Skeletal muscle cell (primary cell): ENCODE measurements at regions not wholly inside any gene's neighbourhood (a gene's known extent, or its start where the extent isn't known, plus 50 kb on each side); places are given as distances from the start of the nearest gene placed in this dataset.
A peak's percentile ranks its signal among the peaks of the same experiment; 100 is the strongest.

ENCODE experiments used
- DNase-seq: peaks from one replicate; pipeline ENCODE4 v3.0.0-alpha.2; 2010; ENCODE audit warnings: low read depth
- H3K4me3 ChIP-seq: 2 replicates; pipeline ENCODE4 v1.5.1; 2011; ENCODE audit warnings: low read depth, mild to moderate bottlenecking, control low read depth, low read length, moderate library complexity

- no peak for DNase-seq
- no peak overlapping the region for H3K4me3 ChIP-seq
Measured at GRCh38 chr7:68005992-68006391, 1009.4 kb downstream of the TYW1 start.

- H3K4me3 ChIP-seq = no peak overlapping the region
- DNase-seq = no peak
Measured at GRCh38 chr7:68006619-68007018, 1010.0 kb downstream of the TYW1 start.

DNA sequence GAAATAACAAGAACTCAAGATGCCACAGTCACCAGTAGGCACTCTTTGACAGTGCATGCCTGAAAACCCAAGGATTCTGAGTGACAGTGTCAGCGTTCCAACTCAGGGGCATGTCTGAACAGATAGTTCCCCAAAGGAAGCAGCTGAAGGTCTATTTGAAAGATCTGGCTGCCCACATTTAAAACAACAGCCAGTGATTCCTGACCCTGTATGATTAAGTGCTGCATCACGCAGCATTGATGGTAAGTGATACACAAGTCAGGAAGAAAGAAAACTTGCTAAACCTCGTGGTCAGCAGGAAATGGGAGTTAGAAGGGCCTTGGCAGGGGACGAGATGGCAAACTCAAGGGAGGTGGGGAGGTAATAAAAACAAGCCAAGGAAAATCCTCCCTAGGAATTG, 1013.1 kb downstream of the TYW1 start:
- DNase-seq = peak; percentile 5
- H3K4me3 ChIP-seq = no peak overlapping the region

DNA sequence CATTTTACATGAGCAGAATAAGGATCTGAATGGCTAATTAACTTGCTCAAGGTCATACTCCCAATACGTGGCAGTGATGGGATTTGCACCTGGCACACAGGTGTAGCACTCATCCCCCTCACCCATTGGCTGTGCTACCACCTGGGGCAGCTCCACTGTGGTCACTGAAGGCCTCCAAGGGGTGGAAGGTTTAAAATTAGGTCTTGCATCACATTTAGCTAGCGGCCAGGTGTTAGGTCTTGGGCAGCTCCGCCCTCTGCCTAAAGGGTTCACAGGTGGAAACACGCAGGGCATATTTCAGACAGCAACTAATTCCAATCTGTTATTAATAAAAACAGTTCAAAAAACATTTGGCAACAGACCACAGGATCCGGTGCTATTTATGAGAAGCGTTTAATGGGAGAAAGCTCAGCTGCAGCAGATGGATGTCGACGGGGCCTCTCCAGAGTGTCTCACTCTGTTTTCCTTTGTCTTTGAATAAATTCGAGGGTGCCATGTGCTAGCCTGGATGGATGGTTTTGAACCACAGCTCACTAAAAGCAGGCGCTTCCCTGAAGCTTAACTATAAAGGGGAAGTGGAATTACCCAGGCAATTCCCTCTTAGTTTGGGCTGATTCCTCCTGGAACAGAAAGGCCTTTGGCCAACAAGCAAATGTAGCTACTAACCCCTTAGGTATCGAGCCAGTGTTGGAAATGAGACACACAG, 1017.6 kb downstream of the TYW1 start:
- no peak for DNase-seq
- H3K4me3 ChIP-seq = no peak overlapping the region

- no peak overlapping the region for H3K4me3 ChIP-seq
- no peak for DNase-seq
Measured at GRCh38 chr7:68015122-68015977, 1018.7 kb downstream of the TYW1 start.

DNA sequence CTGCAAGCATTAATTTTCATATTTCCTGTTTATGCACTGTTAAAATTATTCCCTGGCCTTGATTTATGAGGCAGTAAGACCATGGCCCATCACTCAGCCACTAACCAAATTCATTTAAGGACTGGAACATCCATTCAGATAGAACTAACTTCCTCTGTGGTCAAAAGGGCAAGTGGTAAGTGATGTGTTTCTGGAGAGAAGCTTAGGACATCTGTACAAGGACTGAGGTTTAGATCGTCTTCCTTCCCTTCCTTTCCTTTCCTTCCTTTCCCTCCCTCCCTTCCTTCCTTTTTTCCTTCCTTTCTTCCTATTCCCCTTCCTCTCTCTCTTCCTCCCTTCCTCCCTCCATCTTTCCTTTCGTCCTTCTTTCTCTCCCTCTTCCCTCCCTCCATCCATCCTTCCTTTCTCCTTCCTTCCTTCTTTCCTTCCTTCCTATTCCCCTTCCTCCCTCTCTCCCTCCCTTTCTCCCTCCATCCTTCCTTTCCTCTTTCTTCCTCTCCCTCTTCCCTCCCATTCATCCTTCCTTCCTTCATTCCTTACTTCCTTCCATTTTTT, 1019.4 kb downstream of the TYW1 start:
- DNase-seq = no peak
- H3K4me3 ChIP-seq = no peak overlapping the region

DNA sequence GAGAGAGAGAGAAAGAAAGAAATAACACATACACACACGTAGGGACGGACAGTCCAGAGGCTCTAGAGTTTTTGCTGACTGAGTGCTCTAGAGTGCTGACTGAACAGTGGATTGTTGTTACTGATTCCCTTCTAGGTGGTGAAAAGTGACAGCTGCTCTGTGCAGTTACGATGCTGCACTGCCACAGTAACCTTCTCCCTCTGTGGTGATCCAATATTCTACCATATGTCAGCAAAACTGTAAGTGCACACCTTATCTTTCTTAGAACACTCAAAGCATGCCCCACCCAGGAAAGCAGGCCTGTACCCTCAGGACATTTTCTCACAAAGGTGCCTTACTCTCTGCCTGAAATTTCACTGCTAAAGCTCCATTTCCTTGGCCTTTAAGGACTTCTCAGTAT, 1023.5 kb downstream of the TYW1 start:
- DNase-seq = no peak

DNA sequence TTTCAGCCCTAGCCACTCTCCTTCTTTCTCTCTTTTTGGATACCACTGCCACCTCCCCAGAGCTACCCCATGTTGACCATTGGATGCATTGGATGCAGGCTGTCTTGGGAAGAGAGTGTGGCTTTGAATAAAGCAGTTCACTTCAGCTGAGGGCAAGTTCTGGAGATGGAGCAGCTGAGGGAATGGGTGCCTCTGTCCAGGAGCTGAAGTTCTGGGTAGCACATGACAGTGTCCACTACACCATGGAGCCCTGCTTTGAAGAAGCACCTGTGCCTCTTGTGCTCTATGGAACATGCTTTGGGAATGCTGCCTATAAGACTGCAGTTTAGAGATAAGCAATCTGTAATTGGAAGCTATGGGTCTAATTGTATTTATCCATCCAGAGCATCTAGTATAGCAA, 1028.7 kb downstream of the TYW1 start:
- no peak overlapping the region for H3K4me3 ChIP-seq
- no peak for DNase-seq

More for the DNA sequence above, 1023.5 kb downstream of the TYW1 start:
- H3K4me3 ChIP-seq = no peak overlapping the region

GRCh38 chr7:68030530-68030929, 1033.9 kb downstream of the TYW1 start:
- DNase-seq = no peak

DNA sequence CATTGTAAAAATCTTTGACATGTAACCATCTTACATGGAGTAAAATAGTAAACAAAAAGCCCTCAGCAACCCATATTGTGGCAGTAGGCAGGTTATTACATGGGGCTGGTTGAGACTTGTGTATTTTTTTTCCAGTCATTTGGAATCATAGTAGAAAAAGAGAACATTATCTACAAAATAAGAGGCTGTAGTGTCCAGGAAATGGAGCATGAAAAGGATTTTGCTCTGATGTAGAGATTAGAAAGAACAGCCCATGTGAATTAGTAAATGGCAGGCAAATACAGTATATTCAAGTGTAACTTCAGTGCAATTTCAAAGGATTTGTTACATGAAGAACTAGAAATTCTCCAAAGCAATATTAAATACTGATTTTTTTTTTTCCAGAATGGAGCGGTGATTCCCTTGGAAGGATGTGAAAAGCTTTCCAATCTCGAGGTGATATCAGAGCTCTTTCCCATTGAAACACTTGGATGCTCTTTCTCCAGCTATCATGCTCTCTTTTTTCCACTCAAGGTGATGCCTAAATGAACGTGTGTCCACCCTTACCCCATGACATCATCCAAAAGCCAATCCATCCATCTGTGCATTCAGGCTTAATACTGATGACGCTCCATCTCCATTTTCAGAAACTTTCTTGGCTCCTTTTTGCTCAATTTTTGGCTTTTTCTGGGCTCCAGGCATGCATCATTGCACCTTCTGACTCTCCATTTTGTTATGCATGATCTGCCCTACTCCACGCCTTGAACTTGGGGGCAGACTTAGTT, 1034.7 kb downstream of the TYW1 start:
- H3K4me3 ChIP-seq = no peak overlapping the region
- no peak for DNase-seq

More at GRCh38 chr7:68030530-68030929, 1033.9 kb downstream of the TYW1 start:
- no peak overlapping the region for H3K4me3 ChIP-seq

DNA sequence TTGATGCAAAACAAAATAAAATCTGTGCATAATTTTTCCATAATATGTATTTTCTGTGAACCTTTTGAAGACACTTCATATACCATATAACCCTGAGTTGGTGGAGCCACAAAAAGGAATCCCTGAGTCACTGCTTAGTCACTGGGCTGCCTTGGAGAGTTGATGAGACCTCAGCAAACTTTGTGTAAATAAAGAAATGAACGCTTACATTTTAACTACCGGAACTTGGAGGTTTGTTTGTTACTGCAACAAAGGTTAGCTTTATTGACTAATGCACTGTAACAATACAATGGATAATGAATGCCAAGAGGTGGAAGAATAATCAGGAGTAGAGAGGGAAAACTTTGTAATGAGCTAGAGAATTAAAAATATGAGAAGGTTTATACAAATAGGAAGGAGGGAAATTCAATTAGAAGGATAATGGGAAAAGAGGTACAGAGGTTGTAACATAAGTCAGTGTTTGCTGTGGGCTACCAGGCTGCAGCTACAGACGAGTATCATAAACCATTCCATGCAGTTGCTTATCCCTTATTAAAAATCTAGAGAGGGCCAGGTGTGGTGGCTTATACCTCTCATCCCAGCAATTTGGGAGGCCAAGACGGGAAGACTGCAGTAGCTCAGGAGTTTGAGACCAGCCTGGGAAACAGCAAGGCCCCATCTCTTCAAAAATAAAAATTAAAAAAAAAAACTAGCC, 1042.1 kb downstream of the TYW1 start:
- DNase-seq = peak; percentile 1

GRCh38 chr7:68041554-68041953, 1044.9 kb downstream of the TYW1 start:
- no peak overlapping the region for H3K4me3 ChIP-seq
- no peak for DNase-seq

More for the DNA sequence above, 1042.1 kb downstream of the TYW1 start:
- H3K4me3 ChIP-seq = no peak overlapping the region

GRCh38 chr7:68043546-68043945, 1046.9 kb downstream of the TYW1 start:
- no peak overlapping the region for H3K4me3 ChIP-seq
- DNase-seq = no peak

DNA sequence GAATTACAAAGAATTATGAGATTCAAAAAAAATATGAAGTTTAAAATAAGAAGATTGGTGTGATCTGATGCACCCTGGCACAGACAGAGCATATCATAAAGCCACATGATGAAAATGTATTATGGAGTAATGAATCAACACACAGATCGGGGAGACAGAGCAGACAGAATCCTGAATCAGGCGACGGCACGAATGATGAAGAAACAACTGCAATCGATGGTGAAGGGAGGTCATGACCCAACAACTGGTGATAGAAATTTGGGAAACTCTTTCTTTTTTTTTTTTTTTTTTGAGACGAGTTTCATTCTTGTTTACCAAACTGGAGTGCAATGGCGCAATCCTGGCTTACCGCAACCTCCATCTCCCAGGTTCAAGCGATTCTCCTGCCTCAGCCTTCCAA, 1054.0 kb downstream of the TYW1 start:
- no peak for DNase-seq
- no peak overlapping the region for H3K4me3 ChIP-seq

GRCh38 chr7:68058014-68058413, 1061.4 kb downstream of the TYW1 start:
- no peak for DNase-seq

DNA sequence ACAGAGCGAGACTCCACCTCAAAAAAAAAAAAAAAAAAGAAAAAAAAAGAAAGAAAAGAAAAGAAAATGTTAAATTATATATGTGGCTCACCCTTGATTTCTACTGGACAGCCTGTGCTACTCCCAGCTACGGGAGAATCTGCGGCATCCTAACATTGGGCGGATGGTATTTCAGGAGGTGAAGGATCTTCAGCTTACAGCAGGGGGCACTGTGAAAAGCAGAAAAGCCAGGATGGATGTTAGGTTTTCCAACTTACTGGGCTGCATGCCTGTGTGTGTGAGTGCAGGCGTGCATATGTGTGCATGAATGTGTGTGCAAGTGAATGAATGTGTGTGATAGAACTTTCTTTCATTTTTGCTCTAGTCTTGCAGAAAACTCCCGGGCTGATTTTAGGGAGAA, 1066.5 kb downstream of the TYW1 start:
- no peak for DNase-seq
- no peak overlapping the region for H3K4me3 ChIP-seq

More at GRCh38 chr7:68058014-68058413, 1061.4 kb downstream of the TYW1 start:
- H3K4me3 ChIP-seq = no peak overlapping the region

GRCh38 chr7:68065581-68065980, 1068.9 kb downstream of the TYW1 start:
- no peak overlapping the region for H3K4me3 ChIP-seq
- DNase-seq = no peak

GRCh38 chr7:68067845-68068244, 1071.2 kb downstream of the TYW1 start:
- no peak overlapping the region for H3K4me3 ChIP-seq
- DNase-seq = no peak

GRCh38 chr7:68070992-68071391, 1074.4 kb downstream of the TYW1 start:
- no peak overlapping the region for H3K4me3 ChIP-seq
- no peak for DNase-seq
